Ovary (tissue), 3 donors: ENCODE measurements at regions not wholly inside any gene's neighbourhood (a gene's known extent, or its start where the extent isn't known, plus 50 kb on each side); places are given as distances from the start of the nearest gene placed in this dataset.

Source experiments
- POLR2A ChIP-seq: fragments of 450-650 bp; IDR thresholded peaks from one replicate; pipeline ENCODE4 v1.6.1; 2017; ENCODE audit warnings: antibody characterized with exemption, mild to moderate bottlenecking, moderate library complexity
- TF ChIP-seq, protein P1 (sequence below), 3 donors: fragments of 450-650 bp in 2 of 3; fragments of 200-600 bp in 1 of 3; IDR thresholded peaks; one replicate each; pipeline versions ENCODE4 v1.5.1 to v1.8.0; 2016 to 2022; ENCODE audit warnings: antibody characterized with exemption in 3 of 3, mild to moderate bottlenecking in 1 of 3
- donor health status: DM: no; HTN: no; CAD: no.

DNA sequence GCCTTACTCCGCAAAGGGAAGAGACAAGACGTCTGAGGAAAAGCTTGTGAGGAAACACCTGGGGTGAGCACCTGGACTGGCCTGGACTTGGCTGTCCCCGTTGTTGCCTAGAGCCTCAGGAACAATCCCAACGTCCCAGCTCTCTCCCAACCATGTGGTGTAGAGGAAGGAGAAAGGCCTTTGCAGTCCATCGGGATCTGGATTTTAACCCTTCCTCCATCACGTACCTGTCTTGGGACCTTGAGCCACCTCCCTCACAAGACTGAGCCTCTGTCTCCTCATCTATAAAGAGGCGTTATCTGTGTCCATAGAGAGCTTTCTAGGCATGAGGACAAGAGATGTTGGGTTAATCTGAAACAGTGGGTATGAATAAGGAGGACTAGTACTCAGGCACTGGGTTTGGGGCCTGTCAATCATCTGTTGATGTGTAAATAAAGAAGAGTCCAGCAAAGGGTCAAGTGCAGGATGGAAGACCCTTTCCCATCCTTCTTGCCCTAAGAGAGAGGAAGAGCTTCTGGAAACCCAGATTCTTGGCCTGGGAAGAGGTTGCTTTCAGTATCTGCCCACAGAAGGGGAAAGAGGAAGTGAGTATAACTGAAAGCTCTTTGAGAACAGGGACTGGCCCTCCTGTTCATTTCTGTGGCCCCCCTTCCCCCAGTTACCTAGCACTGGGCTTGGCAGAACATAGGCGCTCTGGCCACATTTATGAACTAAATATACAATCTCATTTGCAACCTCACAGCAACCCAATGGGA, 137.1 kb downstream of the PJA1 start:
- no peak for TF ChIP-seq POLR2A
- TF ChIP-seq, protein P1, sequence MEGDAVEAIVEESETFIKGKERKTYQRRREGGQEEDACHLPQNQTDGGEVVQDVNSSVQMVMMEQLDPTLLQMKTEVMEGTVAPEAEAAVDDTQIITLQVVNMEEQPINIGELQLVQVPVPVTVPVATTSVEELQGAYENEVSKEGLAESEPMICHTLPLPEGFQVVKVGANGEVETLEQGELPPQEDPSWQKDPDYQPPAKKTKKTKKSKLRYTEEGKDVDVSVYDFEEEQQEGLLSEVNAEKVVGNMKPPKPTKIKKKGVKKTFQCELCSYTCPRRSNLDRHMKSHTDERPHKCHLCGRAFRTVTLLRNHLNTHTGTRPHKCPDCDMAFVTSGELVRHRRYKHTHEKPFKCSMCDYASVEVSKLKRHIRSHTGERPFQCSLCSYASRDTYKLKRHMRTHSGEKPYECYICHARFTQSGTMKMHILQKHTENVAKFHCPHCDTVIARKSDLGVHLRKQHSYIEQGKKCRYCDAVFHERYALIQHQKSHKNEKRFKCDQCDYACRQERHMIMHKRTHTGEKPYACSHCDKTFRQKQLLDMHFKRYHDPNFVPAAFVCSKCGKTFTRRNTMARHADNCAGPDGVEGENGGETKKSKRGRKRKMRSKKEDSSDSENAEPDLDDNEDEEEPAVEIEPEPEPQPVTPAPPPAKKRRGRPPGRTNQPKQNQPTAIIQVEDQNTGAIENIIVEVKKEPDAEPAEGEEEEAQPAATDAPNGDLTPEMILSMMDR (IDR thresholded peaks at IDR 0.05): no peak
